GM19238 (cell line): ENCODE measurements at regions not wholly inside any gene's neighbourhood (a gene's known extent, or its start where the extent isn't known, plus 50 kb on each side); places are given as distances from the start of the nearest gene placed in this dataset.

ENCODE experiments used
- DNase-seq: peaks from one replicate; pipeline ENCODE4 v3.0.0; 2011; ENCODE audit warnings: low spot score; ENCODE audit not compliant: insufficient read length

- no peak for DNase-seq
Measured at GRCh38 chr3:59593380-59593779, 543.6 kb upstream of the CFAP20DC start.

- no peak for DNase-seq
Measured at GRCh38 chr3:59580996-59581395, 531.2 kb upstream of the CFAP20DC start.

GRCh38 chr3:59580499-59580898 lies 530.7 kb upstream of the CFAP20DC start:
- DNase-seq = no peak

- no peak for DNase-seq
Measured at GRCh38 chr3:59578129-59578528, 528.3 kb upstream of the CFAP20DC start.

- no peak for DNase-seq
Measured at GRCh38 chr3:59576606-59577005, 526.8 kb upstream of the CFAP20DC start.

- peak; percentile 49 for DNase-seq
Measured at GRCh38 chr3:59575113-59576001, 525.5 kb upstream of the CFAP20DC start.

GRCh38 chr3:59573911-59574310 lies 524.1 kb upstream of the CFAP20DC start:
- DNase-seq = no peak

- no peak for DNase-seq
Measured at GRCh38 chr3:59572106-59572505, 522.3 kb upstream of the CFAP20DC start.

- no peak for DNase-seq
Measured at GRCh38 chr3:59570806-59571205, 521.0 kb upstream of the CFAP20DC start.

- no peak for DNase-seq
Measured at GRCh38 chr3:59567661-59568060, 517.8 kb upstream of the CFAP20DC start.

- DNase-seq = peak; percentile 8
Measured at GRCh38 chr3:59566481-59566975, 516.7 kb upstream of the CFAP20DC start.

- no peak for DNase-seq
Measured at GRCh38 chr3:59565125-59565524, 515.3 kb upstream of the CFAP20DC start.

GRCh38 chr3:59563966-59564365 lies 514.1 kb upstream of the CFAP20DC start:
- no peak for DNase-seq

- DNase-seq = no peak
Measured at GRCh38 chr3:59563072-59563605, 513.3 kb upstream of the CFAP20DC start.

- DNase-seq = no peak
Measured at GRCh38 chr3:59559721-59560435, 510.1 kb upstream of the CFAP20DC start.

- no peak for DNase-seq
Measured at GRCh38 chr3:59558906-59559720, 509.3 kb upstream of the CFAP20DC start.

GRCh38 chr3:59555593-59556315 lies 505.9 kb upstream of the CFAP20DC start:
- DNase-seq = no peak

GRCh38 chr3:59553076-59553475 lies 503.3 kb upstream of the CFAP20DC start:
- no peak for DNase-seq

GRCh38 chr3:59551834-59552233 lies 502.0 kb upstream of the CFAP20DC start:
- DNase-seq = no peak

- no peak for DNase-seq
Measured at GRCh38 chr3:59549962-59550361, 500.1 kb upstream of the CFAP20DC start.

- DNase-seq = no peak
Measured at GRCh38 chr3:59547874-59548273, 498.0 kb upstream of the CFAP20DC start.
